LHCN-M2 (cell line): ENCODE measurements at regions not wholly inside any gene's neighbourhood (a gene's known extent, or its start where the extent isn't known, plus 50 kb on each side); places are given as distances from the start of the nearest gene placed in this dataset.

Source experiments
- DNase-seq: peaks from one replicate; pipeline ENCODE4 v3.0.0-alpha.2; 2012; ENCODE audit warnings: low read depth

- no peak for DNase-seq
Observed at GRCh38 chr11:115580416-115580815, 76.2 kb upstream of the CADM1 start.

GRCh38 chr11:115579181-115579825, 75.1 kb upstream of the CADM1 start:
- DNase-seq, result no peak

GRCh38 chr11:115578275-115578674, 74.1 kb upstream of the CADM1 start:
- DNase-seq, result no peak

- DNase-seq, result no peak
Observed at GRCh38 chr11:115577701-115578100, 73.5 kb upstream of the CADM1 start.

- DNase-seq, result no peak
Observed at GRCh38 chr11:115576606-115577380, 72.6 kb upstream of the CADM1 start.

- no peak for DNase-seq
Observed at GRCh38 chr11:115572551-115572950, 68.3 kb upstream of the CADM1 start.

GRCh38 chr11:115566180-115566764, 62.1 kb upstream of the CADM1 start:
- DNase-seq, result no peak

- no peak for DNase-seq
Observed at GRCh38 chr11:115564851-115565250, 60.6 kb upstream of the CADM1 start.

GRCh38 chr11:115561116-115561515, 56.9 kb upstream of the CADM1 start:
- DNase-seq, result no peak

- DNase-seq, result no peak
Observed at GRCh38 chr11:115558635-115559034, 54.4 kb upstream of the CADM1 start.

- DNase-seq, result no peak
Observed at GRCh38 chr11:115557681-115558080, 53.5 kb upstream of the CADM1 start.

- no peak for DNase-seq
Observed at GRCh38 chr11:115556984-115557383, 52.8 kb upstream of the CADM1 start.

- no peak for DNase-seq
Observed at GRCh38 chr11:115555336-115556090, 51.3 kb upstream of the CADM1 start.
